GM19043 (cell line): ENCODE measurements at regions not wholly inside any gene's neighbourhood (a gene's known extent, or its start where the extent isn't known, plus 50 kb on each side); places are given as distances from the start of the nearest gene placed in this dataset.

Source experiments
- ATAC-seq: cut with Tn5 transposase; IDR thresholded peaks from one replicate; pipeline ENCODE4 v1.9.1; 2021; ENCODE audit warnings: low read depth; ENCODE audit not compliant: unreplicated experiment

- ATAC-seq: no peak
These were observed 93.0 kb upstream of the GRIK3 start for GRCh38 chr1:37127254-37127748.

GRCh38 chr1:37128091-37128490 lies 93.8 kb upstream of the GRIK3 start:
- ATAC-seq: no peak

- no peak for ATAC-seq
These were observed 96.1 kb upstream of the GRIK3 start for GRCh38 chr1:37130221-37130948.

DNA sequence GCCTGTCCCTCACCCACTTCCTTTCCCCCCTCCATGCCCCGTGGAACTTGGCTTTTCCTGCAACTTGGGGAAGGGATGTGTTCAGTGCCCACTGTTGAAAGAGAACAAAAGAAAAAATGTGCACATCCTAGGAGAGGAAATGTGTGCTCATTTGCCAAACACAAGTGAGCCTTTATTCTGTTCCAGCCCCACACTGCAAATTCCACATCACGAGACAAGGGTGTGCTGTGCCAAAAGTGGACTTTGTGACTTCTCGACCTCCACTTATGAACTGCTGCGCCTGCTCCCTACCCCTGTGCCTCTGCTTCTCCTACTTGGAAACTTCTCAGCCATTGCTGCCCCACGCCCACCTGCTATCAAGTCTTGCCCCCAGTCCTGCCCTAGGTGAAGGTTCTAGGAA lies 97.0 kb upstream of the GRIK3 start:
- ATAC-seq: no peak

DNA sequence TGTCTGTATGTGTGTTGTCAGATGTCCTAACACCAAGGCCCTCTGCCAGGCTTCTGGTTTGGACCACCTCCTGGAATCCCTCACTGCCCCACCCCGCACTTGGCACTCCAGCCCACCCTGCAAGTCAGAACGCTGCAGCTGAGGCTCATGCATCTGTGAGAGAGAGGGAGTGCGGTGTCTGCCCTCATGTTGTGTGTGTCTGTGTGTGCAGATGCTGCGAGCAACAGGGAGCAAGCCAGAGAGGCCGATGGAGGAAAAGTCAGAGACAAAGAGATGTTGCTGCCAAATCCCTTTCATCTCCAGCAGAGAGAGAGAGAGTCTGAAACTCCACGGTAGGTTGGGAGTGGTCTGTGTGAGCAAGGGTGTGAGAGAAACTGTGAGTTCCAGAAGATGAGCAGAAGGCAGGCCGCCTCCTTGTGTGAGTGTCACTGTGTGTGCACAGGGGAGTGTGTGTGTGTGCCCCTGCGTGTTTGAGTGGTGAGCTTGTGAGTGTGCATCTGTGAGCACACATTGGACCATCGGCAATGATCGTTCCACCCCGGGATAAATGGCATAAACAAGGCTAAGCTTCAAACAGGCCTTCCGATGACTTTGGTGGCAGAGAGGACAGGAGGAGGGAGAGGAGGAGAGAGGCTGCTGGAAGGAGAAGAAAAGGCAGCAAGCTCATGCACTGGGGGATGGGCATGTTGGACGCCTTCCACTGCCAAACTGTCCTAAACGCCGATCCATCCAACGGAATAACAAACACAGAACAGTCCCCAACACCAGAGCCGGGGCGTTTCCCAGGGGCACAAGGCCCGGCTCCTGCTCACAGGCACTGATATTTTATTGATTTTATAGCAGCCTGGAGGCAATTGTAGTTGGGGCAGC lies 99.2 kb upstream of the GRIK3 start:
- ATAC-seq: no peak

GRCh38 chr1:37134599-37134998 lies 100.3 kb upstream of the GRIK3 start:
- ATAC-seq: no peak

- no peak for ATAC-seq
These were observed 100.7 kb upstream of the GRIK3 start for GRCh38 chr1:37135032-37135431.

GRCh38 chr1:37137014-37137413 lies 102.7 kb upstream of the GRIK3 start:
- ATAC-seq: no peak

DNA sequence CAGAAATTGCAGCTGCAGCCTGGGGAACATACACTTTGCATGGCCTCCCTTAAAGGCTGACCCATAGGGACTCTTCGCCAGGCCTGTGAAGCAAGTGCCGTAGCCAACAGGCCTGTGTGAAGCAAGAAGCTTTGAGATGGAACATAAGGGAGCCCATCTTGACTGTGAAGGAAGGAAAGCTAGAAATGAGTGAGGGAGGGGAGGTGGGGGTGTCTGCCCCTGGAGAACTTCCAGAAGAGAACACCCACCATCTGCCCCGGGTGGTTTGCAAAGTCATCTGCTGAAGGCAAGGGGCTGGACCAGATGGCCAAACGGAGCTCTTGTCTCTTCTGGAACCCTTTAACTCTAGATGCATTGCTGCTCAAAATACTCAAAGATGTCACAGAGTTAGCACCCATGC lies 103.3 kb upstream of the GRIK3 start:
- ATAC-seq: no peak

GRCh38 chr1:37143800-37144199 lies 109.5 kb upstream of the GRIK3 start:
- ATAC-seq: no peak

DNA sequence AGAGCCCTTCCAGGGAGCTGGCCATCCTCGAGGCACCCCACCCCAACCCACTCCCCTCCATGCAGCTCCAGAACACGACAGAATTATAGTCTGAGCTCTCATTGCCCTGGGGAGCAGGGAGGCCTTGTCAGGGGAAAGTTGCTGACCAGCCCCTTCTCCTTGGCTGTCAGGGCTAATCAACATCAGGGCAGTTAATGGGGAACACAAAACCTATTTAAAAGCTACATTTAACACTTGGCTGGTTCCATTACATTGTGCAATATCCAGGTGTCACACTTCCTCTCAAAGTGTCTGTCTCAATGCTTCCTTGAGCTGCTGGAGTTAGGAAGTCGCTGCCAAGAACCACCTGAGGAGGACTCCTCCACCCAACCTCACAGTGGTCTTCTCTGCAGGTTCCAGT lies 111.8 kb upstream of the GRIK3 start:
- ATAC-seq: no peak

DNA sequence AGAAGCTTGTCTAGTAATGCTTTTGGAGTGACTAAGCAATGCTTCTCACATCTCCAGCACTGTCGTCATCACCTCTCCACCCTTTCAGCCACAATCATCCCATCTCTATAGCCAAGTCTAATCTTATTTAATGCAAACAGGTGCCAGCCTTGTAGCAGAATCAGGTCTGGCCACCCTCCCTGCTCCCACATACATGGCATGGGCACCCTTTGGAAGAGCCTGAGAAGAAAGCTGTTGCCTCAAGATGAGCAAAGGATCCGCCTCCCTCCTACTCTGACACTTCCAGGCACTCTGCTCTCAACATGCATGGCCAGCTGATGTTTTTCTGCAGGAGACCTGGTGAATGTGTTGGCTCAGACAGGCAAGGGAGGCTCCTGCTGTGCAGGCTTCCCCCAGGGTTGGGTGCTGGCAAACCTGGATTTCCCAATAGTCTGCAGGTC lies 113.1 kb upstream of the GRIK3 start:
- no peak for ATAC-seq

DNA sequence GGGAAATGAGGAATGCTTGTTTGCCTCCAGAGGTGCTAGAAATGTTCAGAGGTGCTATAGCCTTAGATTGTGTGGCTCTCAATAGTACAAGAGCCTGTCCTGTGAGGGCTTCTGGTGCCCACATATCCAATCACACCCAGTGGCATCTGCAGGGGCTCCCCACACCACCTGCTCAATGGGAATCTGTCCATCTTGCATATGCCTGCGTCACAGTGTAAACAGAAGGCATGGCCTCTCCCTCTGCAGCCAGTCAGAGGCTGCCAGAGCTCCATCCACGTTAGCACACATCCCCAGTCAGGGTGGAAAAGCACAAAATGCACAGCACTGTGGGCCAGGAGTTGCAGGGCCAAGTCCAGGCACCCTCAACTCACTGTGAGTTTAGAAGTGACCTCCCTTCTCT lies 113.6 kb upstream of the GRIK3 start:
- ATAC-seq: no peak

DNA sequence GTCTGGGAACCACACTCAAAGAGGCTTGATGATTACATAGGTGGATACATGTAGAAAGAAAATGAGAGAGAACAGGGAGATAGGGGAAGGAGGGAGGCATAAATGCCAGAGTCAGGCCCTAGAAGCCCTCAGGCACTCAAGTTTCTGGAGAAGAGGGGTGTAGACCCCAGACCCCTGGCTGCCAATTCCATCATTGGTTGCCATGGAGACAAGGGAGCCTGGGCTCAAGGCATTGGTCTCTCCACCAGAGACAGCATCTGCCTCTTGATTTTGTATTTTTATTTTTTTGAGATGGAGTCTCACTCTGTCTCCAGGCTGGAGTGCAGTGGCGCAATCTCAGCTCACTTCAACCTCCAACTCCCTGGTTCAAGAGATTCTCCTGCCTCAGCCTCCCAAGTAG lies 114.3 kb upstream of the GRIK3 start:
- ATAC-seq: no peak

DNA sequence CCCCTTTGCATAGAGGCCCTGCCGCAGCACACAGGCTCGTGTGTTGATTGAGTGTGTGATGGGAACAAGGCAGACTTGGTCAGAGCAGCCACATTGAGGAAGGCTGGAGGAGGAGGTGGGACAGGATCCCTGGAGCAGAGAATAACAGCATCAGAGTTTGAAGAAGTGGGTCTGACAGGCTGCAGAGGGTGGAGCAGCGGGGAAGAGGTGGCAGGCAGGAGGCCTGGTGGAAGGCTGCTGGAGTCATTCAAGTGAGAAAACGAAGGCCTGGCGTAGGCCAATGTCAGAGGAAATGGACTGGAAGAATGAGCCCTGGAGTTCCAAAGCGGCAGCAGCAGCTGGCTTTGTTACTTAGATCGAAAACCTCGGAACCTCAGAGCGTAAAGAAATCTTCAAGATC lies 115.0 kb upstream of the GRIK3 start:
- no peak for ATAC-seq

DNA sequence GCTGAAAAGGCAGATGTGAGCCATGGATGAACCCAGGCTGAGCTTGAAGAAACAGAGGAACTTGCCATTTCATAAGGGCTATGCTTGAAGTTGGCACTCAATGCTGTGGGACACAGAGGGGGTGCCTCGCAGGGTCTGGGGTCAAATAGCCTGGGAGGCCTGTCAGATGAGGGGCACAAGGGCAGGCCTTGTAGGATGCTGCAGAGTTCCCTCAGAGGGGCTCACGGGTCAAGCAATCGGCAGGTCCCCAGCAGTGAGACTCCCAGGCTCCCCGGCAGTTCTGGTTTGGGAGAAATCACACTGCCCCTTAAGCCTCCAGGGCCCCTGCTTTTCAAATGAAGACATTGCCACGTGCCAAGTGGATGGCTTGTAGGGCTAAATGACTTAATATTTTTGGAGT lies 116.7 kb upstream of the GRIK3 start:
- no peak for ATAC-seq

DNA sequence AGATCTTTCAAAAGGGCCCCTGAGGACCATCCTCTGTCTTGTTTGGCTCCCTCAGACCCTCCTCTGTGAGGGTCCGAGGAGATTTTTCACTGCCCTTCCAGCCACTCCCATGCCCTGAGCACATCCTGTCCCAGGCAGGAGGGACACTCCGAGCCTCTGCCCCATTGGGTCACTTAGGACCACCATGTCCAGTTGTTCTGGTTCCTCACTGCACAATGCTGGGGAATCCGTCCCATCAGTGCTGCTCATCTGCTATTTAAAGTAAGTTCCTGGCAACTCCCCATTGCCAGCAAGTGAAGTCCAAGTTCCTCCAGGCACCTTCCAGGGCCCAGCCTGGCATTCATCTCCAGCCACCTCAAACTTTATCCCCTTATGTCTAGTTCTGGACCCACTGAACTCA lies 117.5 kb upstream of the GRIK3 start:
- ATAC-seq: no peak

GRCh38 chr1:37152491-37152890 lies 118.2 kb upstream of the GRIK3 start:
- no peak for ATAC-seq

- no peak for ATAC-seq
These were observed 119.1 kb upstream of the GRIK3 start for GRCh38 chr1:37153116-37154100.

DNA sequence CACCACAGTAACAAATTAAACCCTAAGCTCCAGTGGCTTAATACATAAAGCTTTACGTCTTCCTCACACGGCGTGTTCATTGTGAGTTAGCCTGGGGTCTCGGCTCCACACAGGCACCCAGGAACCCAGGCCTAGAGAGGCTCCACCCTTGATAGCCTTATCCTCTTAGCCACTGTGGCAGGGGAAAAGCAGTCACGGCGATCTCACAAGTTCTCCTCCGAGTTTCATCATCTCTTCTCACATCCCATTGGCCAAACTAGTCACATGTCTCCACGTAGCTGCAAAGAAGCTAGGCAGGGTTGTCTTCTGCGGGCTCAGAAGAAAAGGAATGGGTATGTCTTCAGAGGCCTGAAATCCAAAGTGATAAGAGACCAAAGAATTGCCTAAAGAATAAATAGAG lies 122.3 kb upstream of the GRIK3 start:
- ATAC-seq: no peak

- ATAC-seq: no peak
These were observed 123.3 kb upstream of the GRIK3 start for GRCh38 chr1:37157634-37158033.
